Hematopoietic multipotent progenitor cell treated with erythropoietin and hydrocortisone succinate and interleukin-3 and kit ligand, for 15 days (in vitro differentiated cells): ENCODE measurements at regions not wholly inside any gene's neighbourhood (a gene's known extent, or its start where the extent isn't known, plus 50 kb on each side); places are given as distances from the start of the nearest gene placed in this dataset.
"Not testable (repeated sequence)": the region's sequence is repeated elsewhere in the genome, so short reads cannot be mapped to it uniquely, and the experiment has no call there.

ENCODE experiments used
- DNase-seq: peaks from one replicate; pipeline ENCODE4 v3.0.0-alpha.2; 2015; ENCODE audit warnings: low spot score

DNA sequence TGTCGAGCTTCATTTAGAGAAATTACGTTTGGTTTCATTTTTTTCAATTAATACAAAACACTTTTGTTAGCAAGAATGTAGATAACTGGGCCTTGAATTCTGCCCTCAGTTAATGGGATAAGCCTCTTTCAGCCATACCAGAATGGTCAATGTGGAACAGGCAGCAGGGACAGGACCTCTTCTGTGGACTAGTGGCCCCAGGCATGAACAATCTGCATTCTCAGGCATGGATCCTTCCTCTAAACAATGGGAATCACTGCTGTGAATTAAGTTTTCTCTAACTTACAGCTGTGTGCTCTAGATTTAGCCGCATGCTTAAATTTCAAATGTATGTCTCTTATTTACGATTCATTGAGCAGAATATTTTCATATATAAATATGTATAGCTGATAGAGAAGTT lies 237.7 kb upstream of the PRKCQ start:
- DNase-seq: no peak

DNA sequence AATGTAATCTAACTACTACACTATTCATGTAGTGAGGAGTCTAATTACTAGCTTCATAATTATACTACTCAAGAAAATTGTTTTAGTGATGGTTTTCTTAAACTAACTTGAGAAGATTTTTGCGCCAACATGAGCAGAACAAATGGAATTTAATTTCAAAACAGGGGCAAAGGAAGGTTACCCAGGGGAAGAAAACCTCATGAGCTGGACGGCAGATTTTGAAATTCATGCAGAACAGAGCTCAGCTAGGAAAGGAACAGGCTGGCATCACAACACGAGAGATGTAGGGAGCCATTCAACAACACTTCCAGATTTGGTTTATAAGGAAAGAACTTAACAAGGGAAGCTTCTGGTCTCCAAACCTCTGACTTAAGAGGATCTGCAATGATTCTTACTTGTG lies 235.3 kb upstream of the PRKCQ start:
- no peak for DNase-seq

DNA sequence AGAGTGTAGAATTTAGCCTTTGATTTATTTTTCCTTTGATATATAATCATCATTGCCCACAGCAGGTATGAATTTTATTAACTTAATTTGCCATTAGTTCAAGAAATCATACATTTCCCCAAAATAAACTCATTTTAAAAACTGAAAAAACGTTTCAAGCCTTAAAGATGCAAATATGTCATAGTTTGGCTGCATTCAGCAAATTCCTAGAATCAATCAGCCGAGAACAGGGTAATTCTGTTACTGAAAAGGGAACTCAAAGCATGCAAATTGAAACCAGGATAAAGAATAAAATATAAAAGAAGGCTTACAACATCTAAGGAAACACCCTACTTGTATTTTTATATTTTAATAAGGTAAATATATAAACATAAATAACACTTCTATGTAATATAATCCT lies 233.8 kb upstream of the PRKCQ start:
- no peak for DNase-seq

DNA sequence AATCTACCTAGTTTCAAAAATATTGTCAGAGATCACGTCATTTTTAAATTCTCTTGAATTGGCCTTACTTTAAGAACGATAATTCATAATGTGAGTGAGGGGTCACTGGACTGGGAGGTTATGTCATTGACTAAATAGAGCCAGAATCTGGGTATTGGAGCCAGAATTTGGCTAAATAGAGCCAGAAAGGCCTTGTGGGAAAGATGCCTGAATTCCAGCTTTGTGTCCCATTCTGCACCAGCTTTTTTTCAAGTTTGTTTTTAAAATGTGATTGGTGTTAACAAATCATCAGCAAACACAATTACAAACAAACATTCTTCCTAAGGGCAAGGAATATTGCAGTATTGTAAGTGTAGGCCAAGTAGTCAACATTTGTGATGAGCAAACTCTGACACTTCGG lies 233.2 kb upstream of the PRKCQ start:
- no peak for DNase-seq

DNA sequence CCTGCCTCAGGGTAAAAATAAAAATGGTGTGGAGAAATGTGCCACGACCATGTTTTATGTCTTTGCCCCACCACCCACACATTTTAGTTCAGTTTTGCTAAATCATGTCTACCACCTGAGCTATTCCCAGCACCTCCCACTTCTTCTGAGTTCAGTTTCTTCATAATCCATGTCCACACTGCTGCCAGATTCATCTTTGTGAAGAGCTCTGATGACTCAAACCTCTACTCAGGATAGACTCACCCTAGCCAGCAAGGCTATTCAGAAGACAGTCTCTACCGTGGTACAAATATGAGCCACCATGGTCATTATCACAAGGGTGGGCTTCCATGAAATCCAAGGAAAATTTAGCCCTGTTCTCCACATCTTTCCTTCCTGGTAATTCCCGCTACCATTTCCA lies 231.1 kb upstream of the PRKCQ start:
- DNase-seq: no peak

DNA sequence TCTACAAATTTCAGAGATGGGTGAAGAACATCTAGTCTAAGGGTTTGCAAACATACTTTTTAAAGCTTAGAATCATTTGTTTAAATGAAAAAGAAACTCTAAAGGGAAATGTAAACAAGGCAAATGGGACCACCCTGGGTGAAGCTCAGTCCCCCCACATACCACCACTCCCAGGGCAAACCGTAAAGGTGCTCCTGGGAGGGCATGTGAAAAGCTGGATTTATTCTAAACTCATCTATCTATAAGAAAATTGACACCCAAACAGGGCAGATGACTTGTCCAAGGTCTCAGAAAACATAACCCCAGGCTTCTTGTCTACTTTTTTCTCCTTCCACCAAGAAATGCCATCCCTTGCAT lies 223.3 kb upstream of the PRKCQ start:
- no peak for DNase-seq

DNA sequence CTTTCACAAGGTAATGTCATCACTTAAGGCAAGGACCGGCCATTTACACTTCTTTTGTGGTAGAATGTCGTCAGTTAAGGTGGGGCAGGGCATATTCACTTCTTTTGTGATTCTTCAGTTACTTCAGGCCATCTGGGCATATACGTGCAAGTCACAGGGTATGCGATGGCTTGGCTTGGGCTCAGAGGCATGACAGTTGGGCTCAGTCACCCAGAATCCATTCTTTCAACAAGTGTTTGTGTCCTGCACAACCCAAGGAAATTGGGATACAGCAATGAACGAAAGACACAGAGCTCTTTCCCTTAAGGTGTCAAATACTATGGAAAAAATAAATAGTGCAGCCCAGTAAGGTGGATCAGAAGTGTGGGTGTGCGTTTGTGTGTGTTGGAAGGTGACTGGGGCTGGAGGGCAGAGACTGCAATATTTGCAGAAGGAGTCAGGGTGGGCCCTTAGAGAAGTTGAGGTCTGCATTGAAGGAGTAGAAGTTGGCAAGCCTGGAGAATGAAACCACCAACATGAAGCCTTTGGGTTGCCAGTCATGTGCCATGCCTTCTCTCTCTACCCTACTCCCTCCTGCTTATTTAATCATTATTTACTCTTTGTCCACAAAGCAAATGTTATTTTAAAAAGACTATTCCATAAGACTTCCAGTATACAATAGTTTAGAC lies 222.8 kb upstream of the PRKCQ start:
- DNase-seq: no peak

DNA sequence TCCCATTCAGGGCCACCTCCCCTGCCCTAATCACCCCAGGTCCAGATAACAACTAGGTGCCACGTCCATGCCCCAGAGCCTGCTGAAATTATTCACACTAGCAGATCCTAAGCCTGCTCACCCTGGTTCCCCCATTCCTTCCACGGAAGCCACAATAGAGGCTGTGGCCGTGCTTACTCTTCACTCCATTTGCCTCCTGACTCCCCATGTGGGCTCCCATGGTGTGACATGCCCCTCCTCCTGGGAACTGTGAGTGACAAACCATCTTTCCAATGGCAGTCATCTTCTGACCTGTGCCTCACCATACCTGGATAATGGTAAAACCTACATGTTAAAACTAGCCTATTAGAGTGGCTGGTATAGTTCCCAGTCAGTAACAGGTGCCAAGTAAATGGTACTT lies 216.2 kb upstream of the PRKCQ start:
- no peak for DNase-seq

DNA sequence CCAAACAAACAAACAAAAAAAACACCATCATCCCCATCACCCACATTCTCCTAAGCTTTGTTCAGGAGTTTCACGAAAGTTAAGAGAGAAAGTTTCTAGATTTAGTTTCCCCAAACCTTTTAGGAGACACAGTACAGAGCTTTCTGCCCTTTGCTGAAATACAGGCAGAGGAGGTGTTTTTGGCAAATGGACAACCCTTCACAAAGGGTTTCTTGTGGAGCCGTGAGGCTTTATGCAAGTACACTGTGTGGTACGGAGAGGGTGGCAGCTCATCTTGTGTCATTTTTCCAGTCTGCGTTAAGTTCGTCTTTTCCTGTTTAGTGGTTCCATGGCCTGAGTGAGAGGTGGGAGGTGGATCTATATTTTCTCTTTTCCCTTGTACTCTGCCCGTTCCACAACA lies 215.5 kb upstream of the PRKCQ start:
- no peak for DNase-seq

DNA sequence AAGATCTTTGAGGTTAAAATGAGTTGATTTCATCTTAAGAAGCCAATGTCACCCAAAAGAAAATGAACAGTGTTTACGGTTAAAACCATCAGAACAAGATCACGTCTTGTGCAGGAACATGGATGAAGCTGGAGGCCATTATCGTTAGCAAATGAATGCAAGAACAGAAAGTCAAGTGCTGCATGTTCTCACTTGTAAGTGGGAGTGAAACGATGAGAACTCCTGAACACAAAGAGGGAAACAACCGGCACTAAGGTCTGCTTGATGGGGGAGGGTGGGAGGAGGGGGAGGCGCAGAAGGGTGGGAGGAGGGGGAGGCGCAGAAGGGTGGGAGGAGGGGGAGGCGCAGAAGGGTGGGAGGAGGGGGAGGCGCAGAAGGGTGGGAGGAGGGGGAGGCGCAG lies 214.8 kb upstream of the PRKCQ start:
- DNase-seq: not testable (repeated sequence)

DNA sequence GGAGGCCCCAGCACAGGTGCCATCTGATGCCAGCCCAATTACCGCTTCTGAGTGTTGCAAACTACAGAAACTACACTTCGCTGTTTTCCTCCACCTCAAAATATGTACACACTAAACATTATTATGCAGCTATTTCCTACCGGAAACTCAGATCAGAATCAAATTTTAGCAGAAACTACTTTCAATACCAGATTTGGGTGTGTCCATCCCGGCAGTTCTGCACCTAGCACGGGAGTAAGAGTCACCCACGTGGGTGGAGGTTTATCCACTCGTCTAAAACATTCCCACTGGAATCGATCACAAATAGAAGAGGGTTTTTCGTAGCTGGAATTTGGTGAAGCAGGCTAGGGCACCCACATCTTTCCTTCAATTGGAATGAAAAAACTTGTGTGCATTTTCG lies 214.4 kb upstream of the PRKCQ start:
- DNase-seq: no peak

DNA sequence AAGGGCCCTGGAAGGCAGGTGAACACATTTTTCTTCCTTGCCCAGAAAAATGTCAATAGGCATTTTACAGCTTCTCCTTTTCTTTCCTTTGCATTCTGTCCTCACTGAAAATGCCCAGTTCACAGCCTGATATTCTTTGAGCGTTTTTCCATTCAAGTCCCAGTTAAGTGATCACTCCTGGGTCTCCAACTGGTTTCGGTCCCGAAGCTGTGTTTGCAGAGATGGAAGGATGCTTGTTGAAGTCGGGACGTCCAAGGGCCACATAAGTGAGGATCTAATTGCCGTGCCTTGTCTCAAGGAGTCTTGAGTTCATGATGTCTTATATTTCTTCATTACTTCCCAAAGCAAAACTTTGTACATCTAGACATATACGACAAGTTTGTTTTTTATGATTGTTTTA lies 208.7 kb upstream of the PRKCQ start:
- no peak for DNase-seq

DNA sequence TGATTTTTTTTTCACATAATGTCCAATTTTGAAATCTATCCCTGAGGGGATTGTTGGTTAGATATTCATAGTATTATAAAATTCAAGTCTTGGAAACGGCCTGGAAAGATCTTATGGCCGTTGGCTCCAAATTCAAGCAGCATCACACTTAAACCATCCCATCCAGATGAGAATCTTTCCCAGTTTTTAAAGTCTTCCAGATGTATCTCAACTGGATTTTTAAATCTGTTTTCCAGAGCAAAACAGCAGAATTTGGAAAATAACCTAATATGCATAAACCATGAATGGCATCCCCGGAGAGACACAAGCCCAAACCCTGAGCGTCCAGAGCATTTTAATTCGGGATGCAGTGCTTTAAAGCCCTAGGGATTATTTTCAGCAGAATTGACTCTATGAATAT lies 208.2 kb upstream of the PRKCQ start:
- no peak for DNase-seq

DNA sequence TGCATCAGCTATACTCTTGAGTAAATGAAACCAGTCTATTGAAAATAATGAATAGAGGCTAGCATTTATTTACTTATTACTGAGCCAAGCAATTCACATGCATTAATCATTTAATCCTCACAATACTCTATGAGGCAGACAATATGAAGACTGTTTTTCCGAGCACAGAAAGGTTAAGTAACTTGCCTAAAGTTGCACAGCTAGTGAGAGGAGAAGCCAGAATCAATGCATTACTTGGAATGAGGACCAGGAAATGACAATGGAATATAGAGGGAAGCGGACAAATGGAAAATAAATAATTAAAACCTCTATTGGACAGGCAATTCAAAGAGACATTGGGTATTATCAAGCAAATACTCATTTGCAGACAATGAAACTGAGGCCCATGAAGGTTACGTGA lies 207.6 kb upstream of the PRKCQ start:
- DNase-seq: no peak

DNA sequence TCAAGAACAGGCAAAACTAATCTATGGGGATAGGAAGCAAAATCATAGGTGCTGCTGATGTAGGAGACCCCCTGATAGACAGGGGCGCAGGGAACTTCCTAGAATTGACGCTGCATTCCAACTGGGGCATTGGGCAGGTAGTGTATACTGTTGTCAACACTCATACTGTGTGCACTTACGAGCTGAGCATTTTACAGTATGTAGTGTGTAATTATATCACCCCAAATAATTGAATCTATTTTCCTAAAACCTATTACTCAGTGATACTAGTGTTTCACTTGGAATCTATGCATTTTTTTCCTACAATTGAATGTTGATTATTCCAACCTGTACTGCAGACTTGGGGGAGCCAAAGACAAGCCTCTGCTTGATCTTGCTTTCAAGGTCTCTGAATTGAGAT lies 207.0 kb upstream of the PRKCQ start:
- no peak for DNase-seq

DNA sequence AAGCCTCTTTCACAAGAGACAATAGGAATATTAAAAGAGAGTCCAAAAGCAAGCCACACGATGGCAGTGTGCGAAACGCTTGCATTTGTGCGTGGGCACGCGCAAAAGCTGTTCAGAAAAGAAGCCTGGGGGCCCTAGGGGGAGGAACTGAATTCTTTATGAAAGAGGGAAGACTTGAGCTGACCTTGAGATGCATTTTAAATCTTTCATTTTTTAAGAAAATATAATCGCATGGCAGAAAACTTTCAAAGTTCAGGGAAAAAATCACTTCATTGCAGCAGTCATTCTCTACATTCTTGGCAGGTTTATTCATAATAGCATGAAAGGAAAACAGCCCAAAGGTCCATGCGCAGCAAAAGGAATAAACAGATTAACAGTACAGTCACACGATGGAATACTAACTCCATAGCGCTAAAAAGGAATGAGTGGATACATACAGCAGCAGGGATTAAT lies 206.5 kb upstream of the PRKCQ start:
- no peak for DNase-seq

DNA sequence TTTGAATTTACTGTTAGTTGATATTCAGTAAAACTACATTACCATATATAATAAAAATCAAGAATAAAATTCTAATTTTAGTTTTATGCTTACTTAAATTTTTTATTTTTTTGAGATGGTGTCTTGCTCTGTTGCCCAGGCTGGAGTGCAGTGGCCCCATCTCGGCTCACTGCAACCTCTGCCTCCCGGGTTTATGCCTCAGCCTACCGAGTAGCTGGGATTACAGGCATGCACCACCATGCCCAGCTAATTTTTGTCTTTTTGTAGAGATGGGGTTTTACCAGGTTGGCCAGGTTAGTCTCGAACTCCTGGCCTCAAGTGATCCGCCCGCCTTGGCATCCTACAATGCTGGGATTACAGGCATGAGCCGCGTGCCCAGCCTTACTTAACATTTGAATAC lies 204.4 kb upstream of the PRKCQ start:
- DNase-seq: not testable (repeated sequence)

DNA sequence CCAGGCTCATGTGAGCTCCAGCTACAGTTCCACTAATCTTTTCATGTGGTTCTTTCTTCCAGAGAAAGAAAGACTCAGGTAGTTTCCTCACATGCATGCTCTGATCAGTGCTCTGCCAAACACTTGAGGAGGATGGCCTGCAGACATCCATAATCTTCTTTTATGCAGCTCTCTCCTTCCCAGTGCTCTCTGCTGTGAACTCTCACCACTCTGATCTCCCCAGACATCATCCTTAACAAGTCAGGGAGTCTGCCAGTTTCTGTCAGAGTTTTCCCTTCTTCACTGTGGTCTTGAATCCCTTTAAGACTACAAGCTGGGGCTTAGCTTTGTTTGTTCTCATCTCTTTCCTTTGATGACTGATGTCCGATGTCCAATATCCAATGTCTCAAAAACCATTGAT lies 203.4 kb upstream of the PRKCQ start:
- DNase-seq: no peak

DNA sequence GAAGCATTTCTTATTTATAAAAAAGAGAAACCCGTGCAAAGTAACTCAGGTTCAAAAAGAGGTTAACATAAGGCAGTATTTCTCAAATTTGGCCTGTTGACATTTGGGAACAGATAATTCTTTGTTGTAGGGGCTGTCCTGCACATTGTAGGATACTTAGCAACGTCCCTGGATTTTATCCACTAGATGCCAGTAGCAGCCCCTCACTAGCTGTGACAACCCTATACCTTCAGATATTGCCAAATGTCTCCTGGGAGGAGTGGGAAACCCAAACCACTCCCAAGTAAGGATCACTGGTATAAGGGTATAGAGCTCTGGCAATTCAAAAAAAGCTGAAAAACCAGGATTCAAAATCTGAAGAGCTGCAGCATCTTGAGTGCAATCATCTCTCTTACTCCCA lies 202.3 kb upstream of the PRKCQ start:
- no peak for DNase-seq

DNA sequence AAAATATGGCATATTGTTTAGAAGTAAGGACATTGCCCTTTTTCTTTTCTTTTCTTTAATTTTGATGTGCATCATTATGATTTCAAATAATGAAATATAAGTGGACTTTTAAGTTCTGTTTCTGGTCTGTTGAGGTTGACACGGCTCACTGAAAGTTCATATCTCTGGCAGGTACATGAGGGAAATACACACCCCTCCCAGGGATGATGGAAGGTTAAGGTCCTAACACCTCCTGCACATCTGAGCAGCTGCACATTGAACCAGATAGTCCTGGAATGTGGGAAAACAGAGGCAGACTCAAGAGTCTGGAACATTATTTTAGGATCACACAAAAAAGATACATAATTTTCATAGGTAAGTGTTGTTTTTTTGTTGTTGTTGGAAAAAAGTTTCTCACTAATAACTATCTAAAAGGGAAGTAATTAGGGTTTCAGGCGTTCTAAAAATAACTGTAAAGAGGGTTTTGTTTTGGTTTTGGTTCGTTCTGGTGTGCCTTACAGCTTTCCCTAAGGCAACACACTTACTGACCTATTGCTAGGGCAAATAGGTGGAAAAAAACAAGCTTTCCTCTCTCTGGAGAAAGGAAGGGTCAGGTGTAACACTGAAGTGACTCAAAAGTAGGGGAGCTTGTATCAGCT lies 201.2 kb upstream of the PRKCQ start:
- DNase-seq: no peak

DNA sequence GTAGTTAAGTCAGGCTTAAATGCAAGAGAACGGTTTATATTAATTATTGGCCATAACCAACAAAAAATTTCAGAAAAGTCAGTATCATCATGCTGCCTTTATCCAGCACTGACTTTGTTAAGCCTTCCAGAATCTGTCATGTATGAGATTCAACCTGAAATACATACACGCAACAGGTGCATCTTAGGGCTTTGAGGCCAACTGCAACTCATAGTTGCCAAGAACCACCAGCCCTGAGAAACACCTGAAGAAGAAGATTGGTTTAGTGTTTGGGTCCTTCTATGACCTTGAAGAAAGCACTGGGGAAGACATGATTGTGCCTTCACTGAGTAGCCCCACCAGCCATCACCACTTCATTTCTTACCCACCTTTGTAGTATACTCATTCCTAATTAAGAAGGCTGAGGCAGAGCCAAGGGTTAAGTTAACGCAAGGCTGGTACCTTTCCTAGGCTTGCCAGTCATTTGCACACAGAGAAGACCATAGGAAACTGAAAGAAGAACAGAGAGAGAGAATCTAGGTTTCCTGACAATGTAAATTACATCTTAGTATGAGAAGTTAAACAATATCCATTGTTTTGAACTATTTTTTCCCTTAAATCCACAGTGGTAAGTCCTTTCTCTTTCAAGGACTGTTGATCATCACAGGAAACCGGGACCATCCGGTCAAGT lies 200.1 kb upstream of the PRKCQ start:
- DNase-seq: no peak

DNA sequence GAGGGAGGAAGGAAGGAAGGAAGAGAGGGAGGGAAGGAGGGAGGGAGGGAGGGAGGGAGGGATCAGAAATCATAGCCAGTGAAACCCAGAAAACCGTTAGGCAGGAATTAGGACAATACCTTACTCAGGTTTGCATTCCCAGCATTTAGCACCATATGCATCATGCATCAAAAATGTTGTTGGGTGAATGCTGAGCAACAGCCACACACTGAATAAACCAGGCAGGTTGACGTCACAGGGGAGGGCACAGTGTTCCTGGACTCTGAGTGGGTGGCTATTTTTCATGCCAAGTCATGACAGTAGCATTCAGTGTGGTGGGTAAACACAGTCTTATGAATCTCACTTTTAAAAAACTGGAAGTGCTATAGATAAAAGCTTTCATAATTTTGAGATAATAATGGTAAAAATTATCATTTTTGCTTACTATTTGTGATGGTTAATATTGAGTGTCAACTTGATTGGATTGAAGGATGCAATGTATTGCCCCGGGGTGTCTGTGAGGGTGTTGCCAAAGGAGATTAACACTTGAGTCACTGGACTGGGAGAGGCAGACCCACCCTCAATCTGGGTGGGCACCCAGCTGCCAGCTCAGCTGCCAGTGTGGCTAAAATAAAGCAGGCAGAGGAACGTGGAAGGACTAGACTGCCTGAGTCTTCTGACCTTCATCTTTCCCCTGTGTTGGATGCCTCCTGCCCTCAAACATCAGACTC lies 199.1 kb upstream of the PRKCQ start:
- no peak for DNase-seq

DNA sequence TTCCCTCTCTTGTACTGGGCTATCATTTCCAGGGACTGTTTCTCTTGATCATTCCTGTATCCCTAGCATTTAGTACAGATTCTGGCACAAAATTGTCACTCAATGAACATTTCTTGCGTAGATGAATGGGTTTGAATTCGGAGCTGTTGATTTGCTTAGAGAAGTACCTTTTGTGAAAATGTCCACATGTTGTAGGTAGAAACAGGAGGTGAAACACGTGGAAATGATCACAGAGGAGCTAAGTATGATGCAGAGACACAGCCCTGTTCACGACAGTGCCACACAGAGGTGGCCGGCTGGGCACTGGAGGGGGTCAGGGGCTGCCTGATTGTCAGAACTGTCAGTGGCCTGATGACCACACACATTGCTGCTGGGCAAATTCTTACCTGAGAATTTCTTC lies 196.1 kb upstream of the PRKCQ start:
- no peak for DNase-seq
